Epithelial cell of proximal tubule (primary cell): ENCODE measurements at regions not wholly inside any gene's neighbourhood (a gene's known extent, or its start where the extent isn't known, plus 50 kb on each side); places are given as distances from the start of the nearest gene placed in this dataset.

Experiments used
- DNase-seq: peaks from one replicate; pipeline ENCODE4 v3.0.0-alpha.2; 2011; ENCODE audit warnings: low read depth
- H3K4me3 ChIP-seq: 2 replicates; pipeline ENCODE4 v1.5.1; 2011; ENCODE audit warnings: low read depth, mild to moderate bottlenecking, low read length
- CTCF ChIP-seq: conservative IDR thresholded peaks from 2 replicates; pipeline ENCODE4 v1.5.1; 2012; ENCODE audit warnings: low read depth, mild to moderate bottlenecking, low read length

- no peak for DNase-seq
- no peak overlapping the region for H3K4me3 ChIP-seq
- TF ChIP-seq CTCF = no peak
Observed at GRCh38 chr21:16755061-16755460, 757.8 kb upstream of the CXADR start.

- H3K4me3 ChIP-seq = no peak overlapping the region
- no peak for TF ChIP-seq CTCF
- DNase-seq = no peak
Observed at GRCh38 chr21:16767201-16767600, 745.6 kb upstream of the CXADR start.

- no peak for DNase-seq
- no peak overlapping the region for H3K4me3 ChIP-seq
- no peak for TF ChIP-seq CTCF
Observed at GRCh38 chr21:16768096-16768495, 744.7 kb upstream of the CXADR start.

- no peak overlapping the region for H3K4me3 ChIP-seq
- no peak for DNase-seq
- no peak for TF ChIP-seq CTCF
Observed at GRCh38 chr21:16770266-16770665, 742.6 kb upstream of the CXADR start.

- DNase-seq = no peak
- H3K4me3 ChIP-seq = no peak overlapping the region
- no peak for TF ChIP-seq CTCF
Observed at GRCh38 chr21:16773206-16773605, 739.6 kb upstream of the CXADR start.

GRCh38 chr21:16775076-16775475 lies 737.8 kb upstream of the CXADR start:
- DNase-seq = no peak
- no peak for TF ChIP-seq CTCF
- no peak overlapping the region for H3K4me3 ChIP-seq

GRCh38 chr21:16777041-16777720 lies 735.7 kb upstream of the CXADR start:
- TF ChIP-seq CTCF = no peak
- no peak overlapping the region for H3K4me3 ChIP-seq
- DNase-seq = no peak
